GM23338 (cell line): ENCODE measurements at regions not wholly inside any gene's neighbourhood (a gene's known extent, or its start where the extent isn't known, plus 50 kb on each side); places are given as distances from the start of the nearest gene placed in this dataset.

Experiments
- ATAC-seq: fragments of 200-7000 bp; cut with Tn5 transposase; 3 replicates; pipeline ENCODE4 v1.9.1; 2020
- DNase-seq: peaks from one replicate; pipeline ENCODE4 v3.0.0-alpha.2; 2015; ENCODE audit warnings: low spot score
- H2AFZ ChIP-seq: fragments of 200-600 bp; sonication (generic); 2 replicates; pipeline ENCODE4 v1.8.0; 2016; ENCODE audit warnings: antibody characterized with exemption, mild to moderate bottlenecking, moderate library complexity
- H3F3A ChIP-seq: fragments of 200-600 bp; sonication (generic); replicated peaks from 2 replicates; pipeline ENCODE4 v1.8.0; 2017; ENCODE audit warnings: antibody characterized with exemption, mixed run types, low read depth
- H3K27ac ChIP-seq: fragments of 200-600 bp; sonication (generic); 2 replicates; pipeline ENCODE4 v1.6.1; 2016; ENCODE audit warnings: low read depth
- H3K27me3 ChIP-seq: fragments of 200-600 bp; sonication (generic); 2 replicates; pipeline ENCODE4 v1.8.0; 2016; ENCODE audit warnings: mild to moderate bottlenecking, mixed run types, moderate library complexity; ENCODE audit not compliant: insufficient read depth
- H3K36me3 ChIP-seq: fragments of 200-600 bp; sonication (generic); 2 replicates; pipeline ENCODE4 v1.8.0; 2016; ENCODE audit warnings: mild to moderate bottlenecking; ENCODE audit not compliant: insufficient read depth
- H3K4me1 ChIP-seq: fragments of 200-600 bp; sonication (generic); 2 replicates; pipeline ENCODE4 v1.8.0; 2016; ENCODE audit warnings: mild to moderate bottlenecking, moderate library complexity; ENCODE audit not compliant: insufficient read depth
- H3K4me2 ChIP-seq: fragments of 200-600 bp; sonication (generic); 2 replicates; pipeline ENCODE4 v1.7.1; 2017; ENCODE audit warnings: mixed run types
- H3K4me3 ChIP-seq: fragments of 200-600 bp; sonication (generic); 2 replicates; pipeline ENCODE4 v1.6.1; 2016; ENCODE audit warnings: mixed run types
- H3K79me2 ChIP-seq: fragments of 200-600 bp; sonication (generic); replicated peaks from 2 replicates; pipeline ENCODE4 v1.8.0; 2017; ENCODE audit warnings: mild to moderate bottlenecking; ENCODE audit not compliant: insufficient read depth
- H3K9me2 ChIP-seq: fragments of 200-600 bp; sonication (generic); 2 replicates; pipeline ENCODE4 v1.8.0; 2017; ENCODE audit not compliant: insufficient read depth
- H4K20me1 ChIP-seq: fragments of 200-600 bp; sonication (generic); replicated peaks from 2 replicates; pipeline ENCODE4 v1.8.0; 2017; ENCODE audit warnings: mild to moderate bottlenecking; ENCODE audit not compliant: insufficient read depth
- H3K27ac Mint-ChIP-seq: 2 replicates; pipeline ENCODE4 v1.8.0; 2020; ENCODE audit warnings: inconsistent platforms, mild to moderate bottlenecking, moderate library complexity, mixed read lengths
- H3K27me3 Mint-ChIP-seq: 3 replicates; pipeline ENCODE4 v1.8.0; 2022; ENCODE audit warnings: low read depth, mild to moderate bottlenecking, moderate library complexity, mixed read lengths, inconsistent platforms; ENCODE audit not compliant: insufficient read depth, poor library complexity
- H3K36me3 Mint-ChIP-seq: 3 replicates; pipeline ENCODE4 v1.8.0; 2021; ENCODE audit warnings: low read depth, mild to moderate bottlenecking, inconsistent platforms, moderate library complexity, mixed read lengths
- H3K4me1 Mint-ChIP-seq: 3 replicates; pipeline ENCODE4 v1.8.0; 2020; ENCODE audit warnings: mild to moderate bottlenecking, inconsistent platforms, mixed read lengths
- H3K4me3 Mint-ChIP-seq: 3 replicates; pipeline ENCODE4 v1.8.0; 2021; ENCODE audit warnings: moderate library complexity, mild to moderate bottlenecking, inconsistent platforms, mixed read lengths
- H3K9me3 Mint-ChIP-seq: 3 replicates; pipeline ENCODE4 v1.8.0; 2020; ENCODE audit warnings: moderate library complexity, mild to moderate bottlenecking, inconsistent platforms, mixed read lengths
- CTCF ChIP-seq, 2 experiments: fragments of 200-600 bp in 1 of 2; sonication (generic) in 1 of 2; conservative IDR thresholded peaks; 2 replicates each; pipeline versions ENCODE4 v1.5.1 to v1.6.1; 2016 to 2017; ENCODE audit warnings: antibody characterized with exemption in 2 of 2, low read depth in 2 of 2, mild to moderate bottlenecking in 2 of 2, moderate library complexity in 1 of 2
- EZH2 ChIP-seq: fragments of 200-600 bp; sonication (generic); IDR thresholded peaks from one replicate; pipeline ENCODE4 v1.8.0; 2017; ENCODE audit warnings: antibody characterized with exemption, mild to moderate bottlenecking, low read depth; ENCODE audit not compliant: unreplicated experiment
- EZH2phosphoT487 ChIP-seq: fragments of 200-600 bp; sonication (generic); IDR thresholded peaks from one replicate; pipeline ENCODE4 v1.8.1; 2018; ENCODE audit warnings: antibody characterized with exemption; ENCODE audit not compliant: unreplicated experiment
- JUNB ChIP-seq: IDR thresholded peaks from one replicate; pipeline ENCODE4 v1.6.1; 2016; ENCODE audit warnings: antibody characterized with exemption; ENCODE audit not compliant: unreplicated experiment
- NANOG ChIP-seq: IDR thresholded peaks from 2 replicates; pipeline ENCODE4 v1.6.1; 2016; ENCODE audit warnings: antibody characterized with exemption, borderline replicate concordance
- REST ChIP-seq: IDR thresholded peaks from one replicate; pipeline ENCODE4 v1.6.1; 2018; ENCODE audit warnings: antibody characterized with exemption; ENCODE audit not compliant: unreplicated experiment
- STAT1 ChIP-seq: IDR thresholded peaks from one replicate; pipeline ENCODE4 v1.6.1; 2016; ENCODE audit warnings: antibody characterized with exemption; ENCODE audit not compliant: unreplicated experiment
- ZNF114 ChIP-seq: fragments of 250-450 bp; sonication (Bioruptor Pico); IDR thresholded peaks from 2 replicates; pipeline ENCODE4 v1.5.0; 2020; ENCODE audit warnings: mild to moderate bottlenecking, moderate library complexity
- ZNF331 ChIP-seq: fragments of 250-450 bp; sonication (Bioruptor Pico); IDR thresholded peaks from 2 replicates; pipeline ENCODE4 v1.5.0; 2020; ENCODE audit warnings: low read depth, mild to moderate bottlenecking, moderate library complexity
- ZNF462 ChIP-seq: fragments of 250-450 bp; sonication (Bioruptor Pico); IDR thresholded peaks from 2 replicates; pipeline ENCODE4 v1.5.0; 2020; ENCODE audit warnings: mild to moderate bottlenecking, moderate library complexity

GRCh38 chr3:89613241-89613640 is 505.8 kb downstream of the EPHA3 start:
- TF ChIP-seq NANOG (no peak), EZH2 (no peak), ZNF462 (CRISPR knock-in tag) (no peak), EZH2phosphoT487 (no peak), JUNB (no peak), STAT1 (no peak), ZNF331 (CRISPR knock-in tag) (no peak)
- ATAC-seq: no peak
- Mint-ChIP-seq H3K4me3 (no peak overlapping the region), H3K27ac (no peak overlapping the region), H3K36me3 (no peaks in the 10 kb centered on the region), H3K4me1 (peaks cover 3% of the 10 kb centered on the region; the same call in 2 of the 3 replicates), H3K27me3 (no peaks in the 10 kb centered on the region), H3K9me3 (no peaks in the 10 kb centered on the region)
- peak; percentile 17 for DNase-seq
- no peaks in the 10 kb centered on the region for H3F3A ChIP-seq
- H3K4me2 ChIP-seq: no peak overlapping the region
- no peaks in the 10 kb centered on the region for H3K9me2 ChIP-seq
- no peak overlapping the region for H3K27ac ChIP-seq
- peaks cover 5% of the 10 kb centered on the region; the same call in 1 of the 2 replicates for H3K4me1 ChIP-seq
- no peaks in the 10 kb centered on the region for H3K36me3 ChIP-seq
- H3K79me2 ChIP-seq: no peaks in the 10 kb centered on the region
- no peak overlapping the region for H3K4me3 ChIP-seq
- no peaks in the 10 kb centered on the region for H4K20me1 ChIP-seq
- peak overlapping the region; percentile 48; the same call in 1 of the 2 replicates for H2AFZ ChIP-seq
- no peaks in the 10 kb centered on the region for H3K27me3 ChIP-seq

- H3K36me3 Mint-ChIP-seq: no peaks in the 10 kb centered on the region
- Histone ChIP-seq H3K27ac (no peak overlapping the region), H3K4me3 (no peak overlapping the region), H3F3A (no peaks in the 10 kb centered on the region), H2AFZ (peak overlapping the region; percentile 86), H3K27me3 (no peaks in the 10 kb centered on the region), H3K79me2 (no peaks in the 10 kb centered on the region), H3K9me2 (no peaks in the 10 kb centered on the region), H4K20me1 (no peaks in the 10 kb centered on the region), H3K36me3 (no peaks in the 10 kb centered on the region), H3K4me1 (peaks cover 5% of the 10 kb centered on the region; the same call in 1 of the 2 replicates), H3K4me2 (no peak overlapping the region)
- peaks cover 3% of the 10 kb centered on the region; the same call in 2 of the 3 replicates for H3K4me1 Mint-ChIP-seq
- H3K9me3 Mint-ChIP-seq: no peaks in the 10 kb centered on the region
- H3K27ac Mint-ChIP-seq: peak overlapping the region; percentile 45
- ATAC-seq: no peak
- DNase-seq: no peak
- H3K27me3 Mint-ChIP-seq: no peaks in the 10 kb centered on the region
- no peak overlapping the region for H3K4me3 Mint-ChIP-seq
- no peak for TF ChIP-seq STAT1
- TF ChIP-seq NANOG: no peak
- TF ChIP-seq JUNB: no peak
- TF ChIP-seq EZH2phosphoT487: no peak
- no peak for TF ChIP-seq EZH2
- TF ChIP-seq REST: no peak
- TF ChIP-seq ZNF331 (CRISPR knock-in tag): no peak
- TF ChIP-seq CTCF (conservative IDR thresholded peaks at IDR 0.05; ENCODE audit: low read depth in 2 of 2): no peak
- no peak for TF ChIP-seq ZNF114 (CRISPR knock-in tag)
These were observed 510.3 kb downstream of the EPHA3 start for GRCh38 chr3:89617706-89618105.
